Activated CD8-positive, alpha-beta T cell treated with anti-CD3 and anti-CD28 coated beads for 36 hours (primary cell): ENCODE measurements at regions not wholly inside any gene's neighbourhood (a gene's known extent, or its start where the extent isn't known, plus 50 kb on each side); places are given as distances from the start of the nearest gene placed in this dataset.

Experiments
- ATAC-seq: fragments of 200-7000 bp; cut with Tn5 transposase; one replicate; pipeline ENCODE4 v1.10.0; 2021; ENCODE audit warnings: mild to moderate bottlenecking, moderate library complexity
- CTCF ChIA-PET: fragments of 350-600 bp; sonication (Branson Sonifier 250); formaldehyde crosslinking; loops from one replicate; lab custom pipeline; 2021; ENCODE audit warnings: antibody characterized with exemption; lab: Charles Lee
- POLR2A ChIA-PET: fragments of 350-600 bp; sonication (Branson Sonifier 250); formaldehyde crosslinking; loops from one replicate; lab custom pipeline; 2021; ENCODE audit warnings: antibody characterized with exemption; lab: Charles Lee
- DNase-seq: peaks from one replicate; pipeline ENCODE4 v3.0.0-alpha.2; 2020
- H3K27ac Mint-ChIP-seq: one replicate; pipeline ENCODE4 v1.8.0; 2021; ENCODE audit warnings: mild to moderate bottlenecking, mixed read lengths
- H3K27me3 Mint-ChIP-seq: one replicate; pipeline ENCODE4 v1.8.0; 2021; ENCODE audit warnings: mixed read lengths
- H3K36me3 Mint-ChIP-seq: one replicate; pipeline ENCODE4 v1.8.0; 2021; ENCODE audit warnings: low read depth, mixed read lengths
- H3K4me1 Mint-ChIP-seq: one replicate; pipeline ENCODE4 v1.8.0; 2021; ENCODE audit warnings: low read depth, mixed read lengths
- H3K4me3 Mint-ChIP-seq: one replicate; pipeline ENCODE4 v1.8.0; 2021; ENCODE audit warnings: mild to moderate bottlenecking, moderate library complexity, mixed read lengths
- H3K9me3 Mint-ChIP-seq: one replicate; pipeline ENCODE4 v1.8.0; 2021; ENCODE audit warnings: mixed read lengths
- CTCF ChIP-seq: fragments of 200-600 bp; IDR thresholded peaks from one replicate; pipeline ENCODE4 v1.8.0; 2022; ENCODE audit warnings: antibody characterized with exemption, mild to moderate bottlenecking
- intact Hi-C: fragments of 100-400 bp; cut with micrococcal nuclease; formaldehyde crosslinking; loops from one replicate; pipeline ENCODE4 v1.10.0; 2022

- peaks cover 3% of the 10 kb centered on the region for H3K9me3 Mint-ChIP-seq
- intact Hi-C loops = no loop called here
- H3K27me3 Mint-ChIP-seq = no peaks in the 10 kb centered on the region
- ATAC-seq = no peak
- peaks cover 88% of the 10 kb centered on the region for H3K4me1 Mint-ChIP-seq
- H3K36me3 Mint-ChIP-seq = peaks cover 32% of the 10 kb centered on the region
- POLR2A ChIA-PET = interaction anchor here (0.7 to 4.6 kb wide), 4 partner anchors 10 to 68 kb away, joined by 3 to 46 read pairs (median 4); a partner anchor contains a TSS
- no peak for DNase-seq
- H3K27ac Mint-ChIP-seq = no peak overlapping the region
- CTCF ChIA-PET = interaction anchor here (0.7 to 3.9 kb wide), 4 partner anchors 9 to 200 kb away, joined by 3 to 18 read pairs (median 6); no protein-coding TSS in a partner anchor
- no peak overlapping the region for H3K4me3 Mint-ChIP-seq
- TF ChIP-seq CTCF = no peak
Measured at GRCh38 chr12:107331471-107331870, 238.1 kb upstream of the CRY1 start.

- intact Hi-C loops = no loop called here
Measured at GRCh38 chr12:107331912-107332311, 238.6 kb upstream of the CRY1 start.

GRCh38 chr12:107332743-107333142 is 239.4 kb upstream of the CRY1 start:
- Mint-ChIP-seq H3K27me3 (no peaks in the 10 kb centered on the region), H3K4me1 (peaks cover 91% of the 10 kb centered on the region), H3K4me3 (no peak overlapping the region), H3K9me3 (peaks cover 5% of the 10 kb centered on the region), H3K27ac (peak overlapping the region; percentile 45), H3K36me3 (peaks cover 34% of the 10 kb centered on the region)
- POLR2A ChIA-PET = no interaction called here
- TF ChIP-seq CTCF = no peak
- no peak for DNase-seq
- intact Hi-C loops = no loop called here
- CTCF ChIA-PET = no interaction called here
- ATAC-seq = no peak

More at GRCh38 chr12:107331912-107332311, 238.6 kb upstream of the CRY1 start:
- TF ChIP-seq CTCF = no peak
- ChIA-PET CTCF (interaction anchor here (0.7 to 3.9 kb wide), 3 partner anchors 9 to 200 kb away, joined by 3 to 18 read pairs (median 8); no protein-coding TSS in a partner anchor), POLR2A (interaction anchor here (0.8 to 4.6 kb wide), 3 partner anchors 10 to 67 kb away, joined by 3 to 46 read pairs (median 5); a partner anchor contains a TSS)
- Mint-ChIP-seq H3K36me3 (peaks cover 32% of the 10 kb centered on the region), H3K9me3 (peaks cover 3% of the 10 kb centered on the region), H3K4me3 (no peak overlapping the region), H3K27ac (peak overlapping the region; percentile 9), H3K27me3 (no peaks in the 10 kb centered on the region), H3K4me1 (peaks cover 88% of the 10 kb centered on the region)
- DNase-seq (no peak), ATAC-seq (no peak)

- peaks cover 76% of the 10 kb centered on the region for H3K4me1 Mint-ChIP-seq
- DNase-seq (no peak), ATAC-seq (no peak)
- intact Hi-C loops = no loop called here
- no peak for TF ChIP-seq CTCF
- H3K9me3 Mint-ChIP-seq = peaks cover 2% of the 10 kb centered on the region
- no peaks in the 10 kb centered on the region for H3K27me3 Mint-ChIP-seq
- peaks cover 29% of the 10 kb centered on the region for H3K36me3 Mint-ChIP-seq
- H3K27ac Mint-ChIP-seq = no peak overlapping the region
- ChIA-PET CTCF (interaction anchor here (0.8 to 1.7 kb wide), 5 partner anchors 13 to 204 kb away, joined by 3 to 6 read pairs (median 3); no protein-coding TSS in a partner anchor), POLR2A (interaction anchor here (1.1 to 2.1 kb wide), 2 partner anchors 14 to 17 kb away, joined by 3 to 5 read pairs; no protein-coding TSS in a partner anchor)
- H3K4me3 Mint-ChIP-seq = no peak overlapping the region
Measured at GRCh38 chr12:107335802-107336570, 242.6 kb upstream of the CRY1 start.

GRCh38 chr12:107336695-107337094 is 243.3 kb upstream of the CRY1 start:
- TF ChIP-seq CTCF = no peak
- H3K36me3 Mint-ChIP-seq = peaks cover 32% of the 10 kb centered on the region
- ChIA-PET CTCF (interaction anchor here (0.8 to 1.7 kb wide), 6 partner anchors 14 to 273 kb away, joined by 3 to 6 read pairs (median 4); no protein-coding TSS in a partner anchor), POLR2A (interaction anchor here (1.1 to 2.1 kb wide), 2 partner anchors 13 to 17 kb away, joined by 3 to 5 read pairs; no protein-coding TSS in a partner anchor)
- peaks cover 71% of the 10 kb centered on the region for H3K4me1 Mint-ChIP-seq
- intact Hi-C loops = no loop called here
- no peaks in the 10 kb centered on the region for H3K27me3 Mint-ChIP-seq
- H3K9me3 Mint-ChIP-seq = peaks cover 4% of the 10 kb centered on the region
- ATAC-seq (no peak), DNase-seq (no peak)
- H3K4me3 Mint-ChIP-seq = no peak overlapping the region
- H3K27ac Mint-ChIP-seq = peak overlapping the region; percentile 86
